Trophoblast cell (in vitro differentiated cells and primary cell): ENCODE measurements at regions not wholly inside any gene's neighbourhood (a gene's known extent, or its start where the extent isn't known, plus 50 kb on each side); places are given as distances from the start of the nearest gene placed in this dataset.

Experiments
- DNase-seq, 2 donors: peaks; one replicate each; pipeline ENCODE4 v3.0.0-alpha.2; 2016
- H2AFZ ChIP-seq: 2 replicates; pipeline ENCODE4 v1.6.1; 2013; ENCODE audit warnings: low read length, moderate library complexity, mild to moderate bottlenecking; ENCODE audit not compliant: insufficient read depth, poor library complexity
- H2AK5ac ChIP-seq: 2 replicates; pipeline ENCODE4 v1.6.1; 2013; ENCODE audit warnings: mild to moderate bottlenecking, low read length
- H2BK120ac ChIP-seq: 2 replicates; pipeline ENCODE4 v1.6.1; 2013; ENCODE audit warnings: low read length, mild to moderate bottlenecking, moderate library complexity; ENCODE audit not compliant: insufficient read depth, poor library complexity
- H2BK12ac ChIP-seq: 2 replicates; pipeline ENCODE4 v1.6.1; 2013; ENCODE audit warnings: mild to moderate bottlenecking, low read length, moderate library complexity
- H2BK5ac ChIP-seq: 2 replicates; pipeline ENCODE4 v1.6.1; 2013; ENCODE audit warnings: low read length, low read depth, moderate library complexity, mild to moderate bottlenecking; ENCODE audit not compliant: poor library complexity
- H3K14ac ChIP-seq: 2 replicates; pipeline ENCODE4 v1.6.1; 2013; ENCODE audit warnings: mild to moderate bottlenecking, low read length
- H3K18ac ChIP-seq: 2 replicates; pipeline ENCODE4 v1.6.1; 2013; ENCODE audit warnings: mild to moderate bottlenecking, low read length
- H3K23ac ChIP-seq: 2 replicates; pipeline ENCODE4 v1.6.1; 2013; ENCODE audit warnings: low read length
- H3K27ac ChIP-seq: 2 replicates; pipeline ENCODE4 v1.5.1; 2013; ENCODE audit warnings: low read depth, mild to moderate bottlenecking, inconsistent platforms, low read length, moderate library complexity
- H3K27me3 ChIP-seq: 2 replicates; pipeline ENCODE4 v1.6.1; 2013; ENCODE audit warnings: inconsistent platforms, mild to moderate bottlenecking, low read length, moderate library complexity; ENCODE audit not compliant: insufficient read depth
- H3K36me3 ChIP-seq, 2 experiments: 1 replicate in 1 of 2; 2 replicates in 1 of 2; pipeline ENCODE4 v1.6.1; 2013; ENCODE audit warnings: low read length in 2 of 2, mild to moderate bottlenecking in 2 of 2, moderate library complexity in 1 of 2; ENCODE audit not compliant: insufficient read depth in 2 of 2, control insufficient read depth in 1 of 2
- H3K4ac ChIP-seq: 2 replicates; pipeline ENCODE4 v1.6.1; 2013; ENCODE audit warnings: low read depth, mild to moderate bottlenecking, low read length, moderate library complexity
- H3K4me1 ChIP-seq, 2 experiments: 1 replicate in 1 of 2; 2 replicates in 1 of 2; pipeline ENCODE4 v1.6.1; 2013; ENCODE audit warnings: low read length in 2 of 2, mild to moderate bottlenecking in 2 of 2, moderate library complexity in 1 of 2; ENCODE audit not compliant: insufficient read depth in 2 of 2, control insufficient read depth in 1 of 2
- H3K4me2 ChIP-seq: 2 replicates; pipeline ENCODE4 v1.6.1; 2013; ENCODE audit warnings: inconsistent platforms, mild to moderate bottlenecking, low read length, moderate library complexity
- H3K4me3 ChIP-seq: 2 replicates; pipeline ENCODE4 v1.5.1; 2013; ENCODE audit warnings: mild to moderate bottlenecking, low read depth, low read length, inconsistent platforms
- H3K79me1 ChIP-seq: one replicate; pipeline ENCODE4 v1.6.1; 2013; ENCODE audit warnings: low read length
- H3K79me2 ChIP-seq: 2 replicates; pipeline ENCODE4 v1.6.1; 2013; ENCODE audit warnings: low read length, mild to moderate bottlenecking; ENCODE audit not compliant: control insufficient read depth, insufficient read depth, poor library complexity
- H3K9ac ChIP-seq: 2 replicates; pipeline ENCODE4 v1.6.1; 2013; ENCODE audit warnings: mild to moderate bottlenecking, low read length
- H3K9me3 ChIP-seq: 2 replicates; pipeline ENCODE4 v1.6.1; 2013; ENCODE audit warnings: low read depth, mild to moderate bottlenecking, control low read depth, inconsistent platforms, low read length; ENCODE audit not compliant: insufficient read depth
- H4K12ac ChIP-seq: 2 replicates; pipeline ENCODE4 v1.6.1; 2013; ENCODE audit warnings: low read depth, mild to moderate bottlenecking, low read length, moderate library complexity
- H4K8ac ChIP-seq: 2 replicates; pipeline ENCODE4 v1.6.1; 2013; ENCODE audit warnings: low read depth, mild to moderate bottlenecking, low read length, moderate library complexity
- H4K91ac ChIP-seq: one replicate; pipeline ENCODE4 v1.6.1; 2013; ENCODE audit warnings: low read depth, mild to moderate bottlenecking, low read length, moderate library complexity
- WGBS: extraction: QIAGEN DNeasy Blood & Tissue Kit; methylation state at CpG from one replicate; pipeline ENCODE4 v1.1.7; 2013; ENCODE audit warnings: missing lambda C conversion rate; ENCODE audit not compliant: insufficient read length, insufficient coverage; ENCODE audit errors: extremely low coverage; 5-methylcytosine and 5-hydroxymethylcytosine counted together

DNA sequence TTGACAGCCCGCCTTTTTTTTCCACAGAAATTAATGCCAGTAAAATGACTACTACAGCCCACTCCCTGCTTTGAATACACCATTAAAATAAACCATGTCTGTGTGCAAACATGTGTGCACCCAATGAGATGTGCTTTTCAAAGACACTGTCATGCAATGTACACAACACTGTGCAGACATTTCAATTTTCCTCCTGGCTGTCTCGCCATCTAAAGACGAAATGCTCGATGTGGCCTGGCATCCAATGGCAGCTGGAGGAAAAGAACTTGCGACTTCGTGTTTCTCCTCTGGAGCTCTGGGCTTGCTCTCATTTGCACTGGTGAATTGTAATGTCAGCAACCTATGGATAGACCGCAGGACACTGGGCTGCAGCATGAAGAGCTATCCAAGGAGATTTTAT lies 147.0 kb upstream of the NAV2 start:
- no peak overlapping the region for H2AFZ ChIP-seq
- no peak overlapping the region for H3K4me3 ChIP-seq
- H3K18ac ChIP-seq, result no peak overlapping the region
- H3K23ac ChIP-seq, result no peak overlapping the region
- H3K14ac ChIP-seq, result no peak overlapping the region
- no peaks in the 10 kb centered on the region for H3K79me1 ChIP-seq
- H3K27ac ChIP-seq, result no peak overlapping the region
- H2BK5ac ChIP-seq, result no peak overlapping the region
- no peaks in the 10 kb centered on the region for H3K36me3 ChIP-seq
- H2AK5ac ChIP-seq, result no peak overlapping the region
- no peak overlapping the region for H3K4me2 ChIP-seq
- H3K4ac ChIP-seq, result no peak overlapping the region
- peaks cover 2% of the 10 kb centered on the region for H3K9me3 ChIP-seq
- no peaks in the 10 kb centered on the region for H3K27me3 ChIP-seq
- no peaks in the 10 kb centered on the region for H3K79me2 ChIP-seq
- H2BK12ac ChIP-seq, result no peak overlapping the region
- WGBS, result no CpG with 5 or more reads among the region's 7 CpGs
- H4K91ac ChIP-seq, result no peak overlapping the region
- H2BK120ac ChIP-seq, result no peak overlapping the region
- no peak for DNase-seq
- peak overlapping the region; percentile 7 for H3K9ac ChIP-seq
- no peak overlapping the region for H4K12ac ChIP-seq
- H4K8ac ChIP-seq, result no peak overlapping the region
- no peaks in the 10 kb centered on the region for H3K4me1 ChIP-seq

DNA sequence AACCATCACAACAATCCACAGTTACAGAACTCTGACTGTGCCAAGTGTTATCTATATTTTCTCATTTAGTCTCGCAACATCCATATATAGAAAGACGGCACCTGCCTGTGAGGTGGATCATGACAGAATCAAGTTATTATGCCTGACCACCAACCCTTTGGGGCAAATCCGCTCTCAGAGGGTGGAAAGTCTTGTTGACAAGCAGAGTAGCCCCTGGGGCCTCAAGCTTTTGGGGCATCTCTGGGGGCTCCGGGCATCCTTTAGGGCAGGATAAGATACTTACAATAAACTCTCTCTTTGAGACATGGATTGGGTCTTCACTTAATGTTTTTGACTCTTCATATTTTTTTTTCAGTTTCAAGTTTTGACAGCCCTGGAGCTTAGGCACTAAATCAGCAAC lies 150.5 kb upstream of the NAV2 start:
- Histone ChIP-seq H2AK5ac (no peak overlapping the region), H3K79me2 (no peaks in the 10 kb centered on the region), H2AFZ (no peak overlapping the region), H3K4ac (no peak overlapping the region), H3K23ac (no peak overlapping the region), H2BK5ac (no peak overlapping the region), H3K4me3 (no peak overlapping the region), H3K36me3 (no peaks in the 10 kb centered on the region), H2BK12ac (no peak overlapping the region), H2BK120ac (no peak overlapping the region), H4K8ac (no peak overlapping the region), H3K4me2 (no peak overlapping the region), H3K14ac (no peak overlapping the region), H3K79me1 (no peaks in the 10 kb centered on the region), H4K12ac (no peak overlapping the region), H3K9me3 (no peaks in the 10 kb centered on the region), H4K91ac (no peak overlapping the region), H3K27ac (no peak overlapping the region), H3K4me1 (peaks cover 0 to 1% of the 10 kb centered on the region in 2 experiments), H3K18ac (no peak overlapping the region), H3K9ac (no peak overlapping the region), H3K27me3 (no peaks in the 10 kb centered on the region)
- DNase-seq, result no peak
- WGBS, result no CpG with 5 or more reads among the region's 4 CpGs

DNA sequence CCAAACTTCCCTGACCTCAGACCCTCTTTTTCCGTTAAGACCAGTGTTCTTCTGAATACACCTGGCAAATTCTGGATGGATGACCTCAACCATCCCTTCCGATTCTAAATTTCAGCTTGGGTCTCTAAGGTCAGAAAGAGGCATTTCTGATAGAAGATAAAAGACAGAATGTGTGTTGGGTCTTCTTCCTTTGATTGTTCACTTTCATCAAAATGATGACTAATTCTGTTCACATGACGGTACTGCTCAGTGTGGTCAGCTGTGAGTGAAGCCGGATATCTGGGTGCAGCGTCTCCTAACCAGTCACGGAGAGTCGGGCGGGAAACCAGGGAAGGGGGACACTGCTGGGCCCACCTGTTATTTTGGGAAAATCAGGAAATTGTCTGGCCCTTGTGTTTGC lies 151.6 kb upstream of the NAV2 start:
- no peaks in the 10 kb centered on the region for H3K79me1 ChIP-seq
- no peak overlapping the region for H3K14ac ChIP-seq
- no peaks in the 10 kb centered on the region for H3K27me3 ChIP-seq
- H2BK5ac ChIP-seq, result no peak overlapping the region
- peaks cover 0 to 1% of the 10 kb centered on the region in 2 experiments for H3K4me1 ChIP-seq
- H3K4me2 ChIP-seq, result no peak overlapping the region
- H2AK5ac ChIP-seq, result no peak overlapping the region
- H3K4ac ChIP-seq, result no peak overlapping the region
- H3K23ac ChIP-seq, result no peak overlapping the region
- WGBS, result no CpG with 5 or more reads among the region's 8 CpGs
- no peak overlapping the region for H2BK12ac ChIP-seq
- no peak for DNase-seq
- H4K91ac ChIP-seq, result no peak overlapping the region
- no peak overlapping the region for H3K27ac ChIP-seq
- H4K8ac ChIP-seq, result no peak overlapping the region
- H3K36me3 ChIP-seq, result no peaks in the 10 kb centered on the region
- no peak overlapping the region for H3K4me3 ChIP-seq
- no peaks in the 10 kb centered on the region for H3K79me2 ChIP-seq
- H3K18ac ChIP-seq, result no peak overlapping the region
- no peak overlapping the region for H2BK120ac ChIP-seq
- no peaks in the 10 kb centered on the region for H3K9me3 ChIP-seq
- no peak overlapping the region for H2AFZ ChIP-seq
- no peak overlapping the region for H3K9ac ChIP-seq
- H4K12ac ChIP-seq, result no peak overlapping the region

DNA sequence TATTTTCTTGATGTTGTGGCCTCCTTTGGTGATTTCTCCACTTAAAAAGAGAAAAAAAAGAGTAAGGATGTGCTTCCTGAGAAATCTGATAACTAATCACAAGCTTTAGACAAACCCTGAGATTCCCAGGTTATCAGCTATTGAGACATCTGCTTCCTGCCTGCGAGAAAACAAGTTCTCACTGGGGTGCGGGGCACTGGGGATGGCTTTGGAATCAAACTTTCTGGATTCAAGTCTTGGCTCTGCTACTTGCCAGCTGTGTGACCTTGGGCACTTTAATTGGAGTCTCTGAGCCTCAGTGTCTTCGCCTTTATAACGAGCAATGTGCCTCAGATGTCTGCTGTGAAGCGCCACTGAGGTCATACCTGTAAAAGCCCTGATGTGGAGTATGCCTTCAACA lies 152.5 kb upstream of the NAV2 start:
- Histone ChIP-seq H3K79me1 (no peaks in the 10 kb centered on the region), H3K4ac (no peak overlapping the region), H3K27ac (no peak overlapping the region), H4K91ac (no peak overlapping the region), H3K14ac (no peak overlapping the region), H2BK120ac (no peak overlapping the region), H2BK12ac (no peak overlapping the region), H2BK5ac (no peak overlapping the region), H4K8ac (no peak overlapping the region), H3K4me1 (peaks cover 0 to 1% of the 10 kb centered on the region in 2 experiments), H3K9me3 (no peaks in the 10 kb centered on the region), H4K12ac (no peak overlapping the region), H3K18ac (no peak overlapping the region), H3K4me3 (no peak overlapping the region), H3K4me2 (no peak overlapping the region), H3K9ac (no peak overlapping the region), H3K23ac (no peak overlapping the region), H3K27me3 (no peaks in the 10 kb centered on the region), H3K36me3 (no peaks in the 10 kb centered on the region), H2AK5ac (no peak overlapping the region), H3K79me2 (no peaks in the 10 kb centered on the region), H2AFZ (no peak overlapping the region)
- no CpG with 5 or more reads among the region's 5 CpGs for WGBS
- no peak for DNase-seq
